ENCODE measurements at regions not wholly inside any gene's neighbourhood (a gene's known extent, or its start where the extent isn't known, plus 50 kb on each side); places are given as distances from the start of the nearest gene placed in this dataset.

DNA sequence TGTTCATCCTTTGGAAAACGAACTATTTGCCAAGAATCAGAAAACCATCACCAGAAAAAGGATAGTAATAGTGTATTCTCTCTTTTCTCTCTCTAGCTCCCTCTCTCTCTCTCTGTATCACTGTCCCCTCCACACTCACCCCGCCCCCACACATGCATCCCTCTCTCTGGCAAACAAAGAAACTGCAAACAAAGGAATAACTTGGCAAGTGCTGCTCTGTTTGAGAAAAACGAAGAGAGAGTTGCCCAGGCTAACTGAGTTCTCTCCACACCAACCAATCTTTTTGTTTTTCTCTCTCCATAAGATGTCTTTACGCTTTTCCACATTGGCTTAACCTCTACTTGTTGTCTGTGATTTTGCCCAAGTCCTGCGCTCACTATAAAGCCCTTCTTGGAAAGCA lies 316.2 kb downstream of the EPHA4 start:
- TF ChIP-seq, protein P1, sequence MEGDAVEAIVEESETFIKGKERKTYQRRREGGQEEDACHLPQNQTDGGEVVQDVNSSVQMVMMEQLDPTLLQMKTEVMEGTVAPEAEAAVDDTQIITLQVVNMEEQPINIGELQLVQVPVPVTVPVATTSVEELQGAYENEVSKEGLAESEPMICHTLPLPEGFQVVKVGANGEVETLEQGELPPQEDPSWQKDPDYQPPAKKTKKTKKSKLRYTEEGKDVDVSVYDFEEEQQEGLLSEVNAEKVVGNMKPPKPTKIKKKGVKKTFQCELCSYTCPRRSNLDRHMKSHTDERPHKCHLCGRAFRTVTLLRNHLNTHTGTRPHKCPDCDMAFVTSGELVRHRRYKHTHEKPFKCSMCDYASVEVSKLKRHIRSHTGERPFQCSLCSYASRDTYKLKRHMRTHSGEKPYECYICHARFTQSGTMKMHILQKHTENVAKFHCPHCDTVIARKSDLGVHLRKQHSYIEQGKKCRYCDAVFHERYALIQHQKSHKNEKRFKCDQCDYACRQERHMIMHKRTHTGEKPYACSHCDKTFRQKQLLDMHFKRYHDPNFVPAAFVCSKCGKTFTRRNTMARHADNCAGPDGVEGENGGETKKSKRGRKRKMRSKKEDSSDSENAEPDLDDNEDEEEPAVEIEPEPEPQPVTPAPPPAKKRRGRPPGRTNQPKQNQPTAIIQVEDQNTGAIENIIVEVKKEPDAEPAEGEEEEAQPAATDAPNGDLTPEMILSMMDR (IDR thresholded peaks at IDR 0.05; ENCODE audit: unreplicated experiment): no peak
- Mint-ChIP-seq H3K36me3 (ENCODE audit: insufficient read depth, unreplicated experiment) (no peaks in the 10 kb centered on the region), H3K4me1 (ENCODE audit: insufficient read depth, unreplicated experiment) (no peaks in the 10 kb centered on the region), H3K4me3 (ENCODE audit: unreplicated experiment) (no peak overlapping the region), H3K9me3 (ENCODE audit: unreplicated experiment) (peaks cover 15% of the 10 kb centered on the region), H3K27ac (ENCODE audit: low read depth, unreplicated experiment) (no peak overlapping the region), H3K27me3 (ENCODE audit: insufficient read depth, unreplicated experiment) (no peaks in the 10 kb centered on the region)
- BruUV-seq (replicated peaks): no TSS peak
- intact Hi-C loops (cut with micrococcal nuclease): no loop called here
- ChIA-PET CTCF (no interaction called here), POLR2A (no interaction called here)
- no peak for DNase-seq (ENCODE audit: unreplicated experiment)

DNA sequence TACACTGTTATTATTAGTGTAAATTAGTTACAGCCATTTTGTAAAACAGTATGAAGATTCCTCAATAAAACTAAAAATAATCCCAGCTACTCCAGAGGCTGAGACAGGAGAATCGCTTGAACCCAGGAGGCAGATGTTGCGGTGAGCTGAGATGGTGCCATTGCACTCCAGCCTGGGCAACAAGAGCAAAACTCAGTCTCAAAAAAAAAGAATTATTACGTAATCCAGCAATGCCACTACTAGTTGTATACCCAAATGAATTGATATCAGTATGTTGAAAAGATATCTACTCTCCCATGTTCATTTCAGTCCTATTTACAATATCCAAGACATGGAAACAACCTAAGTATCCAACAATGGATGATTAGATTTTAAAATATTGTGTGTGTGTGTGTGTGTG lies 313.6 kb downstream of the EPHA4 start:
- POLR2A ChIA-PET: no interaction called here
- H3K36me3 Mint-ChIP-seq (ENCODE audit: insufficient read depth, unreplicated experiment): no peaks in the 10 kb centered on the region
- CTCF ChIA-PET: interaction anchor here (0.6 kb wide), 3 partner anchors 314 to 749 kb away, joined by 3 to 4 read pairs (median 4); no protein-coding TSS in a partner anchor
- H3K4me3 Mint-ChIP-seq (ENCODE audit: unreplicated experiment): no peak overlapping the region
- no peaks in the 10 kb centered on the region for H3K27me3 Mint-ChIP-seq (ENCODE audit: insufficient read depth, unreplicated experiment)
- H3K4me1 Mint-ChIP-seq (ENCODE audit: insufficient read depth, unreplicated experiment): no peaks in the 10 kb centered on the region
- TF ChIP-seq, protein P1 (IDR thresholded peaks at IDR 0.05; ENCODE audit: unreplicated experiment): no peak
- DNase-seq (ENCODE audit: unreplicated experiment): no peak
- H3K9me3 Mint-ChIP-seq (ENCODE audit: unreplicated experiment): peaks cover 15% of the 10 kb centered on the region
- no peak overlapping the region for H3K27ac Mint-ChIP-seq (ENCODE audit: low read depth, unreplicated experiment)
- intact Hi-C loops (cut with micrococcal nuclease): no loop called here
- no TSS peak for BruUV-seq (replicated peaks)

DNA sequence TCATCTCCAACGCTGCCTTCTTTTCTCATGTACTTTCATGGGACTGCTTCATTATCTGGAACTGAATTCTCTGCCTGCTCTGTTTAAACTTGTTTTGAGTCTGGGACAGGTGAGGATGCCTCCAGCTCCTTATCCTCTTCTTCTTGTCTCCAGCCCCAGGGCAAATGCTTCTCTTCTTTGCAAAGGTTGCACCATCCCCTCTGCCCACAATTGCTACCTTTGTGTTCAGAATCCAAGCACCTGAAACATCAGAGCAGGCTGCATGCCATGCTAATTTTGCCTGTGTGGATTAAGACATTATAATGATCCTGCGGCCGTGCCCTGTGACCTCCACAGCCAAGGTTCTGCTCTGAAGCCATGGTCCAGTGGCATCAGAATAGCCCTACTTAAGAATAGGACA lies 309.5 kb downstream of the EPHA4 start:
- no peak for DNase-seq (ENCODE audit: unreplicated experiment)
- Mint-ChIP-seq H3K9me3 (ENCODE audit: unreplicated experiment) (peaks cover 8% of the 10 kb centered on the region), H3K4me3 (ENCODE audit: unreplicated experiment) (no peak overlapping the region), H3K27me3 (ENCODE audit: insufficient read depth, unreplicated experiment) (no peaks in the 10 kb centered on the region), H3K27ac (ENCODE audit: low read depth, unreplicated experiment) (no peak overlapping the region), H3K4me1 (ENCODE audit: insufficient read depth, unreplicated experiment) (no peaks in the 10 kb centered on the region), H3K36me3 (ENCODE audit: insufficient read depth, unreplicated experiment) (no peaks in the 10 kb centered on the region)
- CTCF ChIA-PET: interaction anchor here (0.6 to 0.7 kb wide), 2 partner anchors 24 to 230 kb away, joined by 3 read pairs; no protein-coding TSS in a partner anchor
- no TSS peak for BruUV-seq (replicated peaks)
- intact Hi-C loops (cut with micrococcal nuclease): no loop called here
- POLR2A ChIA-PET: interaction anchor here (0.6 kb wide), 1 partner anchor 26 kb away, joined by 3 read pairs; no protein-coding TSS in a partner anchor
- TF ChIP-seq, protein P1 (IDR thresholded peaks at IDR 0.05; ENCODE audit: unreplicated experiment): no peak

DNA sequence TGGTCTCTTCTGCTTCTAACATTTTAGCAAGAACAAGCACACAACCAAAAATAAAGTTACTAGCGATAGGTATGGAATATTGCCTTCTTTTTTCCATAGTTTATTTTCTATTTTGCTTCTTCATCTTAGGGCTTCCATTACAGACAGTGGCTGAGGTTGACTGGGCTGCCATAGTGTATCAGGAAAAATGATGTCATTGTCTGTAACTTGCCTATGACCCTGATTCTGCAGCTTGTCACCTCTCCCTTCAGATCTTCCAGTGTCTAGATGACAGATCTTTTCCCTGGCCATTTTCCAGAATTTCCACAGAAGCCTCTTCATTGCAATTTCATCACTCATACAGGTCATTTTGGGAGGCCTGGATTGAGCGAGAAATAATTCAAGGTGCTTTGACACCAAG lies 308.5 kb downstream of the EPHA4 start:
- no peaks in the 10 kb centered on the region for H3K4me1 Mint-ChIP-seq (ENCODE audit: insufficient read depth, unreplicated experiment)
- TF ChIP-seq, protein P1 (IDR thresholded peaks at IDR 0.05; ENCODE audit: unreplicated experiment): no peak
- no peak overlapping the region for H3K4me3 Mint-ChIP-seq (ENCODE audit: unreplicated experiment)
- intact Hi-C loops (cut with micrococcal nuclease): no loop called here
- no peak overlapping the region for H3K27ac Mint-ChIP-seq (ENCODE audit: low read depth, unreplicated experiment)
- ChIA-PET CTCF (interaction anchor here (0.6 kb wide), 1 partner anchor 302 kb away, joined by 3 read pairs; no protein-coding TSS in a partner anchor), POLR2A (no interaction called here)
- DNase-seq (ENCODE audit: unreplicated experiment): no peak
- peaks cover 5% of the 10 kb centered on the region for H3K9me3 Mint-ChIP-seq (ENCODE audit: unreplicated experiment)
- no TSS peak for BruUV-seq (replicated peaks)
- no peaks in the 10 kb centered on the region for H3K36me3 Mint-ChIP-seq (ENCODE audit: insufficient read depth, unreplicated experiment)
- no peaks in the 10 kb centered on the region for H3K27me3 Mint-ChIP-seq (ENCODE audit: insufficient read depth, unreplicated experiment)
